HEK293 (cell line): ENCODE measurements at regions not wholly inside any gene's neighbourhood (a gene's known extent, or its start where the extent isn't known, plus 50 kb on each side); places are given as distances from the start of the nearest gene placed in this dataset.

ENCODE experiments used
- REST ChIP-seq: fragments of 450-650 bp; formaldehyde crosslinking; IDR thresholded peaks from 2 replicates; pipeline ENCODE4 v1.5.1; 2016; ENCODE audit warnings: missing biosample characterization, missing genetic modification characterization
- ZBTB49 ChIP-seq: fragments of 450-650 bp; formaldehyde crosslinking; IDR thresholded peaks from 2 replicates; pipeline ENCODE4 v1.5.1; 2016; ENCODE audit warnings: missing biosample characterization, missing genetic modification characterization, low read depth
- ZBTB8A ChIP-seq: fragments of 450-650 bp; formaldehyde crosslinking; IDR thresholded peaks from 2 replicates; pipeline ENCODE4 v1.5.1; 2016; ENCODE audit warnings: missing biosample characterization, missing genetic modification characterization
- ZFP37 ChIP-seq: fragments of 450-650 bp; formaldehyde crosslinking; IDR thresholded peaks from 2 replicates; pipeline ENCODE4 v1.5.1; 2016; ENCODE audit warnings: missing biosample characterization, missing genetic modification characterization
- ZNF114 ChIP-seq: fragments of 450-650 bp; formaldehyde crosslinking; IDR thresholded peaks from 2 replicates; pipeline ENCODE4 v1.5.0; 2017; ENCODE audit warnings: missing biosample characterization, missing genetic modification characterization
- ZNF311 ChIP-seq: fragments of 450-650 bp; formaldehyde crosslinking; IDR thresholded peaks from 2 replicates; pipeline ENCODE4 v1.5.1; 2017; ENCODE audit warnings: missing biosample characterization, missing genetic modification characterization, borderline replicate concordance
- ZNF501 ChIP-seq: fragments of 450-650 bp; formaldehyde crosslinking; IDR thresholded peaks from 2 replicates; pipeline ENCODE4 v1.5.1; 2016; ENCODE audit warnings: missing biosample characterization, missing genetic modification characterization
- ZNF558 ChIP-seq: fragments of 450-650 bp; formaldehyde crosslinking; IDR thresholded peaks from 2 replicates; pipeline ENCODE4 v1.5.1; 2016; ENCODE audit warnings: missing biosample characterization, missing genetic modification characterization
- ZNF585B ChIP-seq: fragments of 450-650 bp; formaldehyde crosslinking; IDR thresholded peaks from 2 replicates; pipeline ENCODE4 v1.5.1; 2016; ENCODE audit warnings: missing biosample characterization, missing genetic modification characterization
- ZNF843 ChIP-seq: fragments of 450-650 bp; formaldehyde crosslinking; IDR thresholded peaks from 2 replicates; pipeline ENCODE4 v1.5.1; 2016; ENCODE audit warnings: missing biosample characterization, missing genetic modification characterization
- TF ChIP-seq, protein P1 (sequence below): fragments of 450-650 bp; formaldehyde crosslinking; IDR thresholded peaks from 2 replicates; pipeline ENCODE4 v1.5.1; 2016; ENCODE audit warnings: missing biosample characterization, missing genetic modification characterization
- TF ChIP-seq, protein P2 (sequence below): fragments of 450-650 bp; formaldehyde crosslinking; IDR thresholded peaks from 2 replicates; pipeline ENCODE4 v1.5.1; 2016; ENCODE audit warnings: missing biosample characterization, missing genetic modification characterization, low read depth

DNA sequence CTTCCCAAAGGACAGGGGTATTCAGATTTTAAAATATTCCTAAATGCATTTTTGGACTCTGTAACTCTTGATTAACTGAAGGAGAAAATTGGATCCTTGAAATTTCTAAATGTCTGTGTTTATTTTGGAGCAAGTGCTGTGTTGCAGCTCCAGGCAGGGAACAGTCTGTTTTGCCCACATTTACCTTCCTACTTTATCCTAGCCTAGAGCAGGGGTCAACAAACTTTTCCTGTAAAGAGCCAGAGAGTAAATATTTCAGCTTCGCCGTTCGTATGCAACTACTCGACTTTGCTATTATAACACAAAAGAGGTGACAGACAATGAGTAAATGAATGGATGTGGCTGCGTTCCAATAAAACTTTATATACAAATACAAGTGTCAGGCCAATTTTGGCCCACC, 402.2 kb downstream of the GPATCH2 start:
- TF ChIP-seq ZNF585B (no peak), REST (tag by site-specific recombination) (no peak), ZBTB49 (tag by site-specific recombination) (no peak), ZNF501 (tag by site-specific recombination) (no peak), ZFP37 (tag by site-specific recombination) (no peak), ZNF558 (no peak), ZBTB8A (tag by site-specific recombination) (no peak), ZNF311 (tag by site-specific recombination) (no peak), ZNF114 (tag by site-specific recombination) (no peak), ZNF843 (tag by site-specific recombination) (no peak)
- TF ChIP-seq, protein P1, sequence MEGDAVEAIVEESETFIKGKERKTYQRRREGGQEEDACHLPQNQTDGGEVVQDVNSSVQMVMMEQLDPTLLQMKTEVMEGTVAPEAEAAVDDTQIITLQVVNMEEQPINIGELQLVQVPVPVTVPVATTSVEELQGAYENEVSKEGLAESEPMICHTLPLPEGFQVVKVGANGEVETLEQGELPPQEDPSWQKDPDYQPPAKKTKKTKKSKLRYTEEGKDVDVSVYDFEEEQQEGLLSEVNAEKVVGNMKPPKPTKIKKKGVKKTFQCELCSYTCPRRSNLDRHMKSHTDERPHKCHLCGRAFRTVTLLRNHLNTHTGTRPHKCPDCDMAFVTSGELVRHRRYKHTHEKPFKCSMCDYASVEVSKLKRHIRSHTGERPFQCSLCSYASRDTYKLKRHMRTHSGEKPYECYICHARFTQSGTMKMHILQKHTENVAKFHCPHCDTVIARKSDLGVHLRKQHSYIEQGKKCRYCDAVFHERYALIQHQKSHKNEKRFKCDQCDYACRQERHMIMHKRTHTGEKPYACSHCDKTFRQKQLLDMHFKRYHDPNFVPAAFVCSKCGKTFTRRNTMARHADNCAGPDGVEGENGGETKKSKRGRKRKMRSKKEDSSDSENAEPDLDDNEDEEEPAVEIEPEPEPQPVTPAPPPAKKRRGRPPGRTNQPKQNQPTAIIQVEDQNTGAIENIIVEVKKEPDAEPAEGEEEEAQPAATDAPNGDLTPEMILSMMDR = no peak
- TF ChIP-seq, protein P2, sequence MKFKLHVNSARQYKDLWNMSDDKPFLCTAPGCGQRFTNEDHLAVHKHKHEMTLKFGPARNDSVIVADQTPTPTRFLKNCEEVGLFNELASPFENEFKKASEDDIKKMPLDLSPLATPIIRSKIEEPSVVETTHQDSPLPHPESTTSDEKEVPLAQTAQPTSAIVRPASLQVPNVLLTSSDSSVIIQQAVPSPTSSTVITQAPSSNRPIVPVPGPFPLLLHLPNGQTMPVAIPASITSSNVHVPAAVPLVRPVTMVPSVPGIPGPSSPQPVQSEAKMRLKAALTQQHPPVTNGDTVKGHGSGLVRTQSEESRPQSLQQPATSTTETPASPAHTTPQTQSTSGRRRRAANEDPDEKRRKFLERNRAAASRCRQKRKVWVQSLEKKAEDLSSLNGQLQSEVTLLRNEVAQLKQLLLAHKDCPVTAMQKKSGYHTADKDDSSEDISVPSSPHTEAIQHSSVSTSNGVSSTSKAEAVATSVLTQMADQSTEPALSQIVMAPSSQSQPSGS = no peak
